ENCODE measurements at regions not wholly inside any gene's neighbourhood (a gene's known extent, or its start where the extent isn't known, plus 50 kb on each side); places are given as distances from the start of the nearest gene placed in this dataset.

- TF ChIP-seq RAD21 (IDR thresholded peaks at IDR 0.05; ENCODE audit: low read depth) (no peak), REST (IDR thresholded peaks at IDR 0.05; ENCODE audit: low read depth) (no peak), NFIC (IDR thresholded peaks at IDR 0.05) (no peak), CEBPB (IDR thresholded peaks at IDR 0.05) (no peak), EP300 (IDR thresholded peaks at IDR 0.05; ENCODE audit: borderline replicate concordance) (no peak)
Observed at GRCh38 chr14:29503903-29504302, 423.7 kb downstream of the PRKD1 start.
